Colon (tissue), 2 donors: ENCODE measurements at regions not wholly inside any gene's neighbourhood (a gene's known extent, or its start where the extent isn't known, plus 50 kb on each side); places are given as distances from the start of the nearest gene placed in this dataset.

Source experiments
- FAIRE-seq: peaks from 2 replicates; lab custom pipeline; 2012; peaks lifted over from hg19 to GRCh38; lab: Jason Lieb, UNC
- donor health status: control.
- donor health status: control.

- no peak for FAIRE-seq
Measured at GRCh38 chr14:98120831-98121464, 1151.0 kb downstream of the BCL11B start.

GRCh38 chr14:98122527-98122926, 1149.5 kb downstream of the BCL11B start:
- no peak for FAIRE-seq

- no peak for FAIRE-seq
Measured at GRCh38 chr14:98130691-98131090, 1141.3 kb downstream of the BCL11B start.

GRCh38 chr14:98131406-98131805, 1140.6 kb downstream of the BCL11B start:
- FAIRE-seq, result no peak

- FAIRE-seq, result no peak
Measured at GRCh38 chr14:98133806-98134205, 1138.2 kb downstream of the BCL11B start.

GRCh38 chr14:98136012-98136789, 1135.8 kb downstream of the BCL11B start:
- no peak for FAIRE-seq

GRCh38 chr14:98137131-98138025, 1134.6 kb downstream of the BCL11B start:
- FAIRE-seq, result no peak

GRCh38 chr14:98138666-98139065, 1133.3 kb downstream of the BCL11B start:
- FAIRE-seq, result no peak

- no peak for FAIRE-seq
Measured at GRCh38 chr14:98140862-98141530, 1131.0 kb downstream of the BCL11B start.

- FAIRE-seq, result no peak
Measured at GRCh38 chr14:98143566-98143965, 1128.4 kb downstream of the BCL11B start.

GRCh38 chr14:98144964-98145363, 1127.0 kb downstream of the BCL11B start:
- no peak for FAIRE-seq

GRCh38 chr14:98146416-98146815, 1125.6 kb downstream of the BCL11B start:
- no peak for FAIRE-seq

GRCh38 chr14:98154254-98154653, 1117.7 kb downstream of the BCL11B start:
- no peak for FAIRE-seq

- FAIRE-seq, result no peak
Measured at GRCh38 chr14:98156411-98156810, 1115.6 kb downstream of the BCL11B start.

GRCh38 chr14:98160901-98161300, 1111.1 kb downstream of the BCL11B start:
- no peak for FAIRE-seq

- no peak for FAIRE-seq
Measured at GRCh38 chr14:98161356-98161755, 1110.6 kb downstream of the BCL11B start.

- no peak for FAIRE-seq
Measured at GRCh38 chr14:98162856-98163805, 1108.9 kb downstream of the BCL11B start.

- no peak for FAIRE-seq
Measured at GRCh38 chr14:98163873-98164272, 1108.1 kb downstream of the BCL11B start.

GRCh38 chr14:98165976-98166375, 1106.0 kb downstream of the BCL11B start:
- no peak for FAIRE-seq

- no peak for FAIRE-seq
Measured at GRCh38 chr14:98167275-98167674, 1104.7 kb downstream of the BCL11B start.

- no peak for FAIRE-seq
Measured at GRCh38 chr14:98167705-98168104, 1104.3 kb downstream of the BCL11B start.
